Skeletal muscle tissue (tissue), 3 donors: ENCODE measurements at regions not wholly inside any gene's neighbourhood (a gene's known extent, or its start where the extent isn't known, plus 50 kb on each side); places are given as distances from the start of the nearest gene placed in this dataset.

ENCODE experiments used
- H3K27ac ChIP-seq: one replicate; pipeline ENCODE4 v1.7.0; 2013; ENCODE audit warnings: mild to moderate bottlenecking, low read depth, low read length, inconsistent platforms
- H3K27me3 ChIP-seq, 3 donors: one replicate each; pipeline ENCODE4 v1.7.0; 2013; ENCODE audit warnings: low read length in 3 of 3; ENCODE audit not compliant: control insufficient read depth in 3 of 3, insufficient read depth in 3 of 3
- H3K36me3 ChIP-seq, 3 donors: one replicate each; pipeline ENCODE4 v1.7.0; 2013; ENCODE audit warnings: low read length in 3 of 3; ENCODE audit not compliant: control insufficient read depth in 3 of 3, insufficient read depth in 3 of 3
- H3K4me1 ChIP-seq, 3 donors: one replicate each; pipeline ENCODE4 v1.7.0; 2013; ENCODE audit warnings: low read length in 3 of 3, mild to moderate bottlenecking in 3 of 3; ENCODE audit not compliant: control insufficient read depth in 3 of 3, insufficient read depth in 3 of 3
- H3K4me3 ChIP-seq, 3 donors: one replicate each; pipeline ENCODE4 v1.7.0; 2013; ENCODE audit warnings: low read length in 3 of 3
- H3K9ac ChIP-seq, 3 donors: one replicate each; pipeline ENCODE4 v1.7.0; 2013; ENCODE audit warnings: low read length in 3 of 3, mild to moderate bottlenecking in 3 of 3, moderate library complexity in 2 of 3, low read depth in 1 of 3
- H3K9me3 ChIP-seq, 3 donors: one replicate each; pipeline ENCODE4 v1.7.0; 2013; ENCODE audit warnings: low read length in 3 of 3; ENCODE audit not compliant: control insufficient read depth in 3 of 3
- donor health status: Osteomylitis.

DNA sequence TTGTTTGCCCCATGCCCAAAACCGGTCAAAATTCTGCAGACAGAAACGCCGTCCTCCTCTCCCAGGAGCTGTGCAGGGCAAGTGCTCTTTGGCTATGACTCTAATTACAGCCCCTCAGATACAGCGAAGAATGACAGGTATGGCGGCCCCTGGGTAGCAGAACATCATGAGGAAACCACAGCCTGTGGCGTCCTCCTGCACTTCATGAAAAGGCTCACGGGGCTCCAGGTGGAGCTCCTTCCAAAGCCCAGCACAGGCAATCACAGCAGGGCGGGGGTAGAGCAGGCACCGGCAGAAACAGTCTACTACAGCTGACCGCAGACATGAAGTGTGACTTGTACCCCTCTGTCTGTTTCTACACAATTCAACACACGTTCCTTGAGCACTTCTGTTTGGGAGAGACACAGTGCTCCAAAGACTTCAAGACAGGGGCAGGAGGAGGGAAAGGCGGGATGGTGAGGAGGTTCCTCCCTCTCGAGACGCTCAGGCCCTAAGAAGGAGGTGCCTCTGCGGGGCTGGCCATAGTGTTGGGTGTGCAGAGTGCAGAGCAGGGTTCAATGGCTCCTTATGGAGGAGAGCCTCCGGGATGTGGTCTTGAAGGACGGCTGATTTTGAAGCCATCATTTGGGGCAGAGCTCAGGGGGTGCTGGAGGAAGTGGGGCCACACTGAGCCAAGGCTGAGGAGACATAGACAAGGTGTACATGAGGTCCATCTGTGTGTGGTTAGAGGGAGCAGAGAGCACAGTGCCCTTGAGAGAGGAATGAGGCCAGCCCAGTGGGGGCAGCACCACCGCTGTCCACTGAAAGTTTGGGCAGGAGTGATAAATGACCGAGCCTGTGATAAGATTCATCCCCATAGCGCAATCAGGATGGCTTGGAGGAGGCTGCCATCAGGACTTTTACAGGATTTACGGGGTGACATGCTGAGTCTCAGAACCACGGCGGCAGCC is 468.3 kb downstream of the EIPR1 start:
- Histone ChIP-seq H3K9ac (no peak overlapping the region), H3K27me3 (no peaks in the 10 kb centered on the region), H3K4me1 (no peaks in the 10 kb centered on the region), H3K27ac (no peak overlapping the region), H3K9me3 (no peaks in the 10 kb centered on the region), H3K36me3 (no peaks in the 10 kb centered on the region), H3K4me3 (no peak overlapping the region)

DNA sequence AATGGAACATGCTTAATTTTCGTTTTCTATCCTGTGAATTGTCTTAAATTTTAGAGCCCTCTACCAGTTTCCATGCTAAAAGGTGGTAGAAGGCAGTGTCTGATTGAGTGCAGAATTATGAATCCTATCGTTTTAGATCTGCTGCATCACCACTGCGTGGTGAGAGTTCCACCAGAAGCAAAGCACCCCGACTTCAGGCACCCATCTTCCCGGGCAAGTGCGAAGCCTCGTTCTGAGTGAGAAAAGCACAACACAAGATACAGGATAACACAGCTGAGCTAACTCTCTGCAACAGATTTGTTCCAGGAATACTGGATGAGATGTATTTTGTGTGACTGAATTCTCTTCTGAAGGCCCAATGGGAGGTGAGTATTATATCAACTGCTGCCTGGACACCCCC is 471.5 kb downstream of the EIPR1 start:
- Histone ChIP-seq H3K27me3 (no peaks in the 10 kb centered on the region), H3K27ac (no peak overlapping the region), H3K36me3 (no peaks in the 10 kb centered on the region), H3K9me3 (no peaks in the 10 kb centered on the region), H3K4me1 (no peaks in the 10 kb centered on the region), H3K4me3 (no peak overlapping the region), H3K9ac (no peak overlapping the region)

- no peaks in the 10 kb centered on the region for H3K27me3 ChIP-seq
- H3K9me3 ChIP-seq = no peaks in the 10 kb centered on the region
- no peak overlapping the region for H3K9ac ChIP-seq
- H3K4me3 ChIP-seq = no peak overlapping the region
- no peaks in the 10 kb centered on the region for H3K4me1 ChIP-seq
- no peak overlapping the region for H3K27ac ChIP-seq
- no peaks in the 10 kb centered on the region for H3K36me3 ChIP-seq
Observed at GRCh38 chr2:2904721-2905350, 472.8 kb downstream of the EIPR1 start.

DNA sequence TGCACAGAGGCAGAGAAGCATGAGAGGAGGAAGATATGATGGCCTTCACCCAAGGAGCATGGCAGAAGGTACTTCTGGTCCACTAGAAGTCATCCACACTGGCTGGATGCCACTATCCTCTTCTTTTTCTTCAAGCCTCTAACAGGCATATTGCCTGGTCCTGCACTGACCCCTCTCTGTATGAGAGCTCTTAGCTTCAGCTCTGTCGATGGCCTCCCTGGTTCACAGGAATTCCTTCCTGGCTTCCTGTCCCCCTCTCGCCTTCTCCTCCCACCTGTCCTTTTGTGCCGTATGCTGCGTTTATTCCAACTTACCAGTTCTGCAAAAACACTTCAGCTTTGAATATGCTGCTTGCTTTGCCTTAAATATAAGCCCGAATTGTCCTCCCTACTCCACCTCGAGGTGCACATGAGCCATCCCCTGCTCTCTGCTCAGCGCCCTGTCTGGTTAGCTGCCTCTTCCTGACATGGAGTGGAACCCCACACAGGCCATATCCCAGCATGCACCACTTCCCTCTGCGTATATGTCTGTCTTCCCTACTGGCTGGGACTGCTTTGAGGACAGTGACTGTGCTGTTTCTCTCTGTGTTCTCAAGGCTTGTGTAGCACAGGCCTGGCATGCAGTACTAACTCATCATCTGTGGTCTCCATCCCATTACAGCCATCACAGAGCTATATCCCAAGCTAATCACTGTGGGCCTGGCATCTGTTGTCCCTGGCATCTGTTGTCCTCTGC is 474.9 kb downstream of the EIPR1 start:
- H3K9ac ChIP-seq = no peak overlapping the region
- H3K27me3 ChIP-seq = no peaks in the 10 kb centered on the region
- no peaks in the 10 kb centered on the region for H3K4me1 ChIP-seq
- H3K36me3 ChIP-seq = no peaks in the 10 kb centered on the region
- H3K9me3 ChIP-seq = no peaks in the 10 kb centered on the region
- no peak overlapping the region for H3K27ac ChIP-seq
- no peak overlapping the region for H3K4me3 ChIP-seq

DNA sequence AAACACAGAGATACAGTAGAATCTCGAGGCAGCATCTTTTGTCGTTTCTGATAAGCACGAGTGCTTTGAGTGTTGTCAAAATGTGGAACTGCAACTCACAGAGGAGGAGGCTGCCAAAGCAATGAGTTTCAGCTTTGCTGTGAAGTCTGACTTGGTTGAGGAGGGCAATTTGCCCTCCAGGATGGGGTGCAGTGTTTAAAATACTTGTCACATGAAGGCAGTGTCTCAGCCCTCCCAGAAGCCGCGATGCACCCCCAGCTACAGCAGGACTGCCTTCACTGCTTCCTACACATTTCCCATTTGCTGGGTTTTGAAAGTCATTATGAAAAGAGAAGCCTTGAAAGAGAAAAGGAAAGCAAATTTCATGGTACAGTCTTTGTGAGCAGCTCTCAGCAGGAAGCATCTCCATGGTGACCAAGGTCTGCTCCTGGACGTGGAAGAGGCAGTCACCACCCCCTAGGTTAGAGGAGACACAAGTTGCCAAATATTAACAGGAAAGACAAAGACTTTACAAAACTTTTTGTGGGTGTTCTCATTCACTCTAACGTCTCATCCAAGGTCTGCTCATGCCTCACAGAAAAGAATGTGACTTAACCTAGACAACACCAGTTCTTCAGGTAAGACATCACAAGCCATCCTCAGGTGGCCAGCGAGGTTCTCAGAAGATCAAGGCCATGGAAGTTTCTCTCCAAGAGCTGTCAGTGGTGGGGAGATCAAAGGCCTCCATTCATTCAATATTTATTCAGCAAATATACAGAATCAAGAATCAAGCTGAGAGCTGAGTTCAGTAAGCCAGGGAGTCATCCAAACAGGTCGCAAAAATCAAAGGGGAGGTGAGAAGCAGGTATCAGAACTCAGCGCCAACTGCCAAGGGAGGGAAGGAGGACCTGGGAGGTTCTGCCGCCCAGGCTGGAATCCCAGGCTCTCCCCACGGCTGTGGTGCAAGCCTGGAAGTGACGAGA is 476.0 kb downstream of the EIPR1 start:
- Histone ChIP-seq H3K27ac (no peak overlapping the region), H3K4me1 (no peaks in the 10 kb centered on the region), H3K9ac (no peak overlapping the region), H3K4me3 (no peak overlapping the region), H3K36me3 (no peaks in the 10 kb centered on the region), H3K9me3 (no peaks in the 10 kb centered on the region), H3K27me3 (no peaks in the 10 kb centered on the region)

DNA sequence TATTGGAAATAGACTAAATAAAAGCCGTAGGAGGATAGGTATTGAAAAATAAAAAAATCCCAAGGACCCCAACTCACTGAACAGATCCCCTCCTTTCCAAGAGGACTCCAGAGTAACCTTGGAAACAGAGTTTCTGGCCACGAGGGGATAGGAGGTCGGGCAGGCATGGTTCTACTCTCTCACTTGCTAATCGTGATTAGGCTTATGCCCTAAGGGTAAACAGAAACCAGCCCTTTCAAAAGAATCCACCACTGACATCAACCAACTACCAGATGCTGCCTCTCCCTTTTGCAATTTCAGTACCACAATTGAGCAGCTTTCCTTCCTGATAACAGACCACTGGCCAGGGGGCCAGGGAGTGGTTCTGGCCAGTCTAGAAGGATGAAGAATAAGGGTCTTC is 477.8 kb downstream of the EIPR1 start:
- Histone ChIP-seq H3K4me1 (no peaks in the 10 kb centered on the region), H3K27me3 (no peaks in the 10 kb centered on the region), H3K9ac (no peak overlapping the region), H3K9me3 (no peaks in the 10 kb centered on the region), H3K36me3 (no peaks in the 10 kb centered on the region), H3K27ac (no peak overlapping the region), H3K4me3 (no peak overlapping the region)

DNA sequence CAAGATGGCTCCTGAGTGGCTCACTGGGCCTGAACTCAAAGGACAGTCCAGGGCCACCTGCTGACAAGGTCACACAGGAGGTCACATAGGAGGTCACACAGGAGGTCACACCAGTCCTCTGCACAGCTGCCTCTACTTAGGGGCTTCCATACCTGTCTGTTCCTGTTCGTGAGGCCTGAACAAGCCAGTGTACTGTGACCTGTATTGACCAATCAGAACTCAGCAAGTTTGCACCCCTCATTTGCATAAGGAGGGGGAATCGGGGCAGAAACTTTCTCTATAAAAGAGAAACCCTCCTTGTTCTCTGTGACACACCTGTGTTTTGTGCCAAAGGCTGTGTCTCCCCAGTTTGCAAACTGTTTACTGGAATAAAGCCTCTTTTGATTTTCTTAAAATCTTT is 478.9 kb downstream of the EIPR1 start:
- Histone ChIP-seq H3K4me1 (no peaks in the 10 kb centered on the region), H3K36me3 (no peaks in the 10 kb centered on the region), H3K4me3 (no peak overlapping the region), H3K9me3 (no peaks in the 10 kb centered on the region), H3K27me3 (no peaks in the 10 kb centered on the region), H3K9ac (no peak overlapping the region), H3K27ac (no peak overlapping the region)

DNA sequence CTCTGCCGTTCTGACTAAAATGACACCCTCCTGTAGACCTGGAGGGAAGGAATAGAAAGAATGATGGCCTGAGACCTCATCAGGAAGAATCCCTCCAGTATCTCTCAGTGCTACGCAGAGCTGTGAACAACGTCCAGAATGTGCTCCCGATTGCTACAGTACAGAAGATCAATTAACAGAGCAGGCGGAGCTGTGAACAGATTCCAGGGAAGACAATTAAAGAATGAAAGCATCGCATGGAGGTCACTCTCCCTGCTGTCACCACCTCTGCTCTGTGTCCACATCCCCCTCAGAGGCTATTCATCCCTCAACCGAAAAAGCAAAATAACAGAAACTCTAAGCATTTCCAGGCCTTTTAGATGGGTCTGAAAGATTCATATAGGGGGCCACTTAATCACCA is 481.0 kb downstream of the EIPR1 start:
- no peaks in the 10 kb centered on the region for H3K27me3 ChIP-seq
- H3K4me1 ChIP-seq = no peaks in the 10 kb centered on the region
- no peak overlapping the region for H3K4me3 ChIP-seq
- no peak overlapping the region for H3K27ac ChIP-seq
- H3K36me3 ChIP-seq = no peaks in the 10 kb centered on the region
- H3K9me3 ChIP-seq = no peaks in the 10 kb centered on the region
- no peak overlapping the region for H3K9ac ChIP-seq

GRCh38 chr2:2896011-2896410 is 481.6 kb downstream of the EIPR1 start:
- Histone ChIP-seq H3K27ac (no peak overlapping the region), H3K9ac (no peak overlapping the region), H3K4me1 (no peaks in the 10 kb centered on the region), H3K9me3 (no peaks in the 10 kb centered on the region), H3K4me3 (no peak overlapping the region), H3K36me3 (no peaks in the 10 kb centered on the region), H3K27me3 (no peaks in the 10 kb centered on the region)
